BE2C (cell line): ENCODE measurements at regions not wholly inside any gene's neighbourhood (a gene's known extent, or its start where the extent isn't known, plus 50 kb on each side); places are given as distances from the start of the nearest gene placed in this dataset.
A peak's percentile ranks its signal among the peaks of the same experiment; 100 is the strongest.

Experiments
- DNase-seq: peaks from one replicate; pipeline ENCODE4 v3.0.0-alpha.2; 2020
- H3K27me3 ChIP-seq: fragments of 250-450 bp; sonication (Bioruptor Pico); 2 replicates; pipeline ENCODE4 v1.5.1; 2020; ENCODE audit warnings: mild to moderate bottlenecking
- H3K36me3 ChIP-seq: fragments of 250-450 bp; sonication (Bioruptor Pico); 2 replicates; pipeline ENCODE4 v1.5.1; 2020; ENCODE audit warnings: mild to moderate bottlenecking
- H3K4me1 ChIP-seq: fragments of 250-450 bp; sonication (Bioruptor Pico); 2 replicates; pipeline ENCODE4 v1.5.1; 2020
- H3K4me3 ChIP-seq: 2 replicates; pipeline ENCODE4 v1.5.1; 2011; ENCODE audit warnings: low read depth, low read length
- H3K9me3 ChIP-seq: fragments of 250-450 bp; sonication (Bioruptor Pico); 2 replicates; pipeline ENCODE4 v1.5.1; 2020
- CTCF ChIP-seq: IDR thresholded peaks from 2 replicates; pipeline ENCODE4 v1.5.1; 2012; ENCODE audit warnings: mild to moderate bottlenecking, low read depth, low read length

GRCh38 chr3:188949996-188950395, 221.8 kb upstream of the TPRG1 start:
- no peaks in the 10 kb centered on the region for H3K9me3 ChIP-seq

GRCh38 chr3:188950832-188951489, 220.8 kb upstream of the TPRG1 start:
- H3K36me3 ChIP-seq: no peaks in the 10 kb centered on the region
- H3K9me3 ChIP-seq: no peaks in the 10 kb centered on the region
- TF ChIP-seq CTCF: no peak
- H3K27me3 ChIP-seq: no peaks in the 10 kb centered on the region
- H3K4me1 ChIP-seq: peaks cover 6% of the 10 kb centered on the region
- no peak for DNase-seq
- H3K4me3 ChIP-seq: no peak overlapping the region

More at GRCh38 chr3:188949996-188950395, 221.8 kb upstream of the TPRG1 start:
- no peak for DNase-seq
- Histone ChIP-seq H3K4me3 (no peak overlapping the region), H3K27me3 (no peaks in the 10 kb centered on the region), H3K36me3 (no peaks in the 10 kb centered on the region), H3K4me1 (peaks cover 6% of the 10 kb centered on the region)
- TF ChIP-seq CTCF: no peak

- no peaks in the 10 kb centered on the region for H3K36me3 ChIP-seq
- no peak for DNase-seq
- no peak overlapping the region for H3K4me3 ChIP-seq
- TF ChIP-seq CTCF: no peak
- peaks cover 6% of the 10 kb centered on the region for H3K4me1 ChIP-seq
- H3K9me3 ChIP-seq: no peaks in the 10 kb centered on the region
- H3K27me3 ChIP-seq: no peaks in the 10 kb centered on the region
Measured at GRCh38 chr3:188951734-188952133, 220.0 kb upstream of the TPRG1 start.

- DNase-seq: peak; percentile 86
- no peak overlapping the region for H3K4me3 ChIP-seq
- no peaks in the 10 kb centered on the region for H3K4me1 ChIP-seq
- H3K27me3 ChIP-seq: no peaks in the 10 kb centered on the region
- H3K36me3 ChIP-seq: no peaks in the 10 kb centered on the region
- H3K9me3 ChIP-seq: no peaks in the 10 kb centered on the region
- peak; percentile 99 for TF ChIP-seq CTCF
Measured at GRCh38 chr3:188954590-188955208, 217.1 kb upstream of the TPRG1 start.

GRCh38 chr3:188955919-188956318, 215.9 kb upstream of the TPRG1 start:
- TF ChIP-seq CTCF: no peak

GRCh38 chr3:188956839-188957489, 214.8 kb upstream of the TPRG1 start:
- H3K27me3 ChIP-seq: no peaks in the 10 kb centered on the region
- no peak overlapping the region for H3K4me3 ChIP-seq
- no peaks in the 10 kb centered on the region for H3K36me3 ChIP-seq
- no peak for DNase-seq
- H3K4me1 ChIP-seq: no peaks in the 10 kb centered on the region
- no peaks in the 10 kb centered on the region for H3K9me3 ChIP-seq
- peak; percentile 90 for TF ChIP-seq CTCF

More at GRCh38 chr3:188955919-188956318, 215.9 kb upstream of the TPRG1 start:
- Histone ChIP-seq H3K4me3 (no peak overlapping the region), H3K4me1 (no peaks in the 10 kb centered on the region), H3K27me3 (no peaks in the 10 kb centered on the region), H3K9me3 (no peaks in the 10 kb centered on the region), H3K36me3 (no peaks in the 10 kb centered on the region)
- no peak for DNase-seq
